CD4-positive, alpha-beta memory T cell (primary cell): ENCODE measurements at regions not wholly inside any gene's neighbourhood (a gene's known extent, or its start where the extent isn't known, plus 50 kb on each side); places are given as distances from the start of the nearest gene placed in this dataset.

ENCODE experiments used
- CTCF ChIA-PET: fragments of 350-600 bp; sonication (Branson Sonifier 250); formaldehyde crosslinking; loops from one replicate; lab custom pipeline; 2021; ENCODE audit warnings: inconsistent platforms; ENCODE audit not compliant: partially characterized antibody; lab: Charles Lee
- POLR2A ChIA-PET: fragments of 350-600 bp; sonication (Branson Sonifier 250); formaldehyde crosslinking; loops from one replicate; lab custom pipeline; 2021; ENCODE audit not compliant: partially characterized antibody; lab: Charles Lee
- DNase-seq, 5 donors: peaks; one replicate each; pipeline versions ENCODE4 v3.0.0 to v3.0.0-alpha.2; 2020 to 2022; ENCODE audit warnings: mixed read lengths in 1 of 5
- H3K27ac ChIP-seq: one replicate; pipeline ENCODE4 v1.7.0; 2013; ENCODE audit warnings: low read depth, low read length
- H3K27me3 ChIP-seq: 2 replicates; pipeline ENCODE4 v1.7.0; 2013; ENCODE audit warnings: mild to moderate bottlenecking, low read length, moderate library complexity; ENCODE audit not compliant: insufficient read depth
- H3K36me3 ChIP-seq: 2 replicates; pipeline ENCODE4 v1.7.0; 2013; ENCODE audit warnings: mild to moderate bottlenecking, low read length, moderate library complexity; ENCODE audit not compliant: insufficient read depth
- H3K4me1 ChIP-seq: 2 replicates; pipeline ENCODE4 v1.7.0; 2013; ENCODE audit warnings: mild to moderate bottlenecking, low read length, moderate library complexity; ENCODE audit not compliant: insufficient read depth
- H3K4me3 ChIP-seq, 2 donors: one replicate each; pipeline ENCODE4 v1.7.0; 2013; ENCODE audit warnings: low read length in 2 of 2, mild to moderate bottlenecking in 1 of 2
- H3K9me3 ChIP-seq, 2 donors: one replicate each; pipeline ENCODE4 v1.7.0; 2013; ENCODE audit warnings: low read length in 2 of 2, control low read depth in 1 of 2; ENCODE audit not compliant: control insufficient read depth in 1 of 2
- H3K27ac Mint-ChIP-seq, 7 donors: one replicate each; pipeline ENCODE4 v1.8.0; 2020 to 2021; ENCODE audit warnings: mixed read lengths in 7 of 7, mild to moderate bottlenecking in 6 of 7, inconsistent platforms in 3 of 7, moderate library complexity in 3 of 7
- H3K27me3 Mint-ChIP-seq, 2 donors: one replicate each; pipeline ENCODE4 v1.8.0; 2020 to 2021; ENCODE audit warnings: mixed read lengths in 2 of 2
- H3K36me3 Mint-ChIP-seq, 2 donors: one replicate each; pipeline ENCODE4 v1.8.0; 2020 to 2021; ENCODE audit warnings: mixed read lengths in 2 of 2, inconsistent platforms in 1 of 2, mild to moderate bottlenecking in 1 of 2
- H3K4me1 Mint-ChIP-seq, 4 donors: one replicate each; pipeline ENCODE4 v1.8.0; 2020 to 2021; ENCODE audit warnings: mixed read lengths in 4 of 4, mild to moderate bottlenecking in 1 of 4
- H3K4me3 Mint-ChIP-seq, 8 donors: one replicate each; pipeline ENCODE4 v1.8.0; 2020 to 2021; ENCODE audit warnings: mixed read lengths in 8 of 8, mild to moderate bottlenecking in 7 of 8, moderate library complexity in 6 of 8, inconsistent platforms in 3 of 8
- H3K9me3 Mint-ChIP-seq, 8 donors: one replicate each; pipeline ENCODE4 v1.8.0; 2020 to 2021; ENCODE audit warnings: mixed read lengths in 8 of 8, mild to moderate bottlenecking in 5 of 8, inconsistent platforms in 3 of 8, moderate library complexity in 1 of 8
- intact Hi-C: fragments of 100-400 bp; cut with micrococcal nuclease; formaldehyde crosslinking; loops from one replicate; pipeline ENCODE4 v1.15.1; 2023

DNA sequence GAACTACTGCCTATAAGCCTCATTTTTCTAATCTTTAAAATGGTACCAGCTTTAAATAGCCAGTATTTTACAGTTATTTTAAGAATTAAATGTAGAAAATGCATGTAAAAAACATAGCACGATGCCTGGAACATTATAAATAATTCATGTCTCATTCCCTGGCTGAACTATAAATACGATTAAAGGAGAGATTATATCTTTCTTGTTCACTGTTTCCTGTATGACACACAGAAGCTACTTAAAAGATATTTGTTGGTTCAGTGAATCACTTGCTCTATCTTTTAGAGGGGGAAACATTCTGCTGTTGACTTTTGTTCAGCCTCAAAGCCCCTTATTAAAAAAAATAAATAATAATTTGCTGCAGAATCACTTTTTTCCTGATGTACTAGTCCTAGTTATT is 406.9 kb downstream of the LRFN5 start:
- H3K4me1 ChIP-seq = no peaks in the 10 kb centered on the region
- H3K27ac Mint-ChIP-seq = no peak overlapping the region
- no peaks in the 10 kb centered on the region for H3K36me3 Mint-ChIP-seq
- H3K4me1 Mint-ChIP-seq = no peaks in the 10 kb centered on the region
- H3K4me3 Mint-ChIP-seq = no peak overlapping the region
- no peak overlapping the region for H3K4me3 ChIP-seq
- H3K36me3 ChIP-seq = no peaks in the 10 kb centered on the region
- ChIA-PET CTCF (no interaction called here), POLR2A (no interaction called here)
- H3K27me3 ChIP-seq = no peaks in the 10 kb centered on the region
- no peaks in the 10 kb centered on the region for H3K27me3 Mint-ChIP-seq
- no peak overlapping the region for H3K27ac ChIP-seq
- H3K9me3 ChIP-seq = no peaks in the 10 kb centered on the region
- intact Hi-C loops = no loop called here
- H3K9me3 Mint-ChIP-seq = peaks cover 3 to 11% (median 6%) of the 10 kb centered on the region in 8 donors
- no peak for DNase-seq

- Histone ChIP-seq H3K27me3 (no peaks in the 10 kb centered on the region), H3K4me1 (no peaks in the 10 kb centered on the region), H3K9me3 (no peaks in the 10 kb centered on the region), H3K27ac (no peak overlapping the region), H3K36me3 (no peaks in the 10 kb centered on the region), H3K4me3 (no peak overlapping the region)
- CTCF ChIA-PET = no interaction called here
- H3K4me3 Mint-ChIP-seq = no peak overlapping the region
- H3K9me3 Mint-ChIP-seq = peaks cover 3 to 11% (median 6%) of the 10 kb centered on the region in 8 donors
- no peaks in the 10 kb centered on the region for H3K36me3 Mint-ChIP-seq
- POLR2A ChIA-PET = no interaction called here
- H3K4me1 Mint-ChIP-seq = no peaks in the 10 kb centered on the region
- DNase-seq = no peak
- no peaks in the 10 kb centered on the region for H3K27me3 Mint-ChIP-seq
- intact Hi-C loops = no loop called here
- no peak overlapping the region for H3K27ac Mint-ChIP-seq
These were observed 406.5 kb downstream of the LRFN5 start for GRCh38 chr14:42013153-42013552.

DNA sequence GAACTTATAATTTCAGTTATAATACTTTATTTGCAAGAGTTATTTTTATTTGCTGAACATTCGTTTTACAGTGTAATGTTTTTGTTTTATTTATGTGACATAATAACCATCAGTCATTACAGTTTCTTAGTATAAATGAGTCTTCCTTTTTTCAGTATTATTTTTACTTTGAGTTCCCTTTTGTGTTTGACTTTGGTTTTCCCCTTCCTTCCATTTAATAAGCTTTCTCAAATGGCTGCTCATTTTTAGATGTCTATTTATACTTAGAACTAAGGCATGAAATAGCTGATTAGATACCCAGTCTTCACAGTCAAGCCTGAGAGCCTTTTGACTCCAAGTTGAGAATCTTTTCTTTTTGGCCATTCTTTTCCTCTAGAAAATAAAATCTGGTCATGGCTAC is 404.5 kb downstream of the LRFN5 start:
- Histone ChIP-seq H3K9me3 (no peaks in the 10 kb centered on the region), H3K4me3 (no peak overlapping the region), H3K4me1 (no peaks in the 10 kb centered on the region), H3K36me3 (no peaks in the 10 kb centered on the region), H3K27me3 (no peaks in the 10 kb centered on the region), H3K27ac (no peak overlapping the region)
- Mint-ChIP-seq H3K36me3 (no peaks in the 10 kb centered on the region), H3K9me3 (peaks cover 2 to 9% (median 5%) of the 10 kb centered on the region in 8 donors), H3K27me3 (no peaks in the 10 kb centered on the region), H3K4me1 (no peaks in the 10 kb centered on the region), H3K4me3 (no peak overlapping the region), H3K27ac (no peak overlapping the region)
- POLR2A ChIA-PET = no interaction called here
- CTCF ChIA-PET = no interaction called here
- intact Hi-C loops = no loop called here
- DNase-seq = no peak

DNA sequence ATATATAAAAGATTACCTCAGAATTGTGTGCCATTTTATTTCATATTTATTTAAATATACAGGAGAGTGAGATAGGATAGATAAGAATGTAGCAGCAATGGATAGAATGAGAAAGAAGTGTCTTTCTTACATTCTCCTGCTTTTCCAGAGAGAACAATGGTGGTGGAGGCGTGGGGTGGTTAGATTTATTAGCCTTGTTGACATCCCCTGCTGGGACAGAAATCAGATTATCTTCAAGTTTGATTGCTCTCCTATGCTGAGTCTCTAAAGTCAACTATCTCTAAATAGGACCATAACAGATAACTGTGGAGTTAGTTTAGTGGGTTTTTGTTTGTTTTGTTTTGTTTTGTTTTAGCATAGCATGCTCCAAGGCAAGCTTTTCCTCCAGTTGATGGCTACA is 397.6 kb downstream of the LRFN5 start:
- no peak overlapping the region for H3K27ac ChIP-seq
- intact Hi-C loops = no loop called here
- H3K9me3 ChIP-seq = no peaks in the 10 kb centered on the region
- H3K36me3 ChIP-seq = no peaks in the 10 kb centered on the region
- H3K4me1 ChIP-seq = no peaks in the 10 kb centered on the region
- POLR2A ChIA-PET = no interaction called here
- CTCF ChIA-PET = no interaction called here
- Mint-ChIP-seq H3K4me1 (no peaks in the 10 kb centered on the region), H3K9me3 (peaks cover 0 to 5% (median under 1%) of the 10 kb centered on the region in 8 donors), H3K27ac (no peak overlapping the region), H3K36me3 (no peaks in the 10 kb centered on the region), H3K4me3 (no peak overlapping the region), H3K27me3 (no peaks in the 10 kb centered on the region)
- H3K27me3 ChIP-seq = no peaks in the 10 kb centered on the region
- no peak for DNase-seq
- no peak overlapping the region for H3K4me3 ChIP-seq

DNA sequence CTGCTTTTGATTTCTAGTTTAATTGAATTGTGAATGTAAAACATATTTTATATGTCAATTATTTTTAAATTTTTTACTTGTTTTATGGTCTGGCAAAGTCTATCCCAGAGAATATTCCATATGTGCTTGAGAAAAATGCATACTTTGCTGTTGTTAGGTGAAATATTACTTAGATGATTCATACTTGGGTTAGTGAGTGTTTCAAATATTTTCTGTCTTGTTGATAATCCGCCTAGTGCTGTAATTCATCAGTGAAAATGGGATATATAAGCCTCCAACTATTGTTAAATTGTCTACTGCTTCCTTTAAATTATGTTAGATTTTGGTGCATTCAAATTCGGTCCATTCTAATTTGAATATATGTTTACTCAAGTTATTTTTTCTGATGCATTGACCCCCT is 395.5 kb downstream of the LRFN5 start:
- Mint-ChIP-seq H3K36me3 (no peaks in the 10 kb centered on the region), H3K27me3 (no peaks in the 10 kb centered on the region), H3K9me3 (peaks cover 0 to 5% (median 1%) of the 10 kb centered on the region in 8 donors), H3K27ac (no peak overlapping the region), H3K4me1 (no peaks in the 10 kb centered on the region), H3K4me3 (no peak overlapping the region)
- Histone ChIP-seq H3K4me1 (no peaks in the 10 kb centered on the region), H3K9me3 (no peaks in the 10 kb centered on the region), H3K36me3 (no peaks in the 10 kb centered on the region), H3K4me3 (no peak overlapping the region), H3K27me3 (no peaks in the 10 kb centered on the region), H3K27ac (no peak overlapping the region)
- intact Hi-C loops = no loop called here
- DNase-seq = no peak
- ChIA-PET CTCF (no interaction called here), POLR2A (no interaction called here)

- Mint-ChIP-seq H3K27me3 (no peaks in the 10 kb centered on the region), H3K4me3 (no peak overlapping the region), H3K27ac (no peak overlapping the region), H3K4me1 (no peaks in the 10 kb centered on the region), H3K9me3 (peaks cover 0 to 5% (median under 1%) of the 10 kb centered on the region in 8 donors), H3K36me3 (no peaks in the 10 kb centered on the region)
- H3K4me3 ChIP-seq = no peak overlapping the region
- no peak overlapping the region for H3K27ac ChIP-seq
- ChIA-PET CTCF (no interaction called here), POLR2A (no interaction called here)
- no peaks in the 10 kb centered on the region for H3K4me1 ChIP-seq
- no peaks in the 10 kb centered on the region for H3K27me3 ChIP-seq
- no peaks in the 10 kb centered on the region for H3K36me3 ChIP-seq
- H3K9me3 ChIP-seq = no peaks in the 10 kb centered on the region
- DNase-seq = no peak
- intact Hi-C loops = no loop called here
These were observed 394.8 kb downstream of the LRFN5 start for GRCh38 chr14:42001431-42001830.

- no peaks in the 10 kb centered on the region for H3K27me3 ChIP-seq
- no peaks in the 10 kb centered on the region for H3K4me1 Mint-ChIP-seq
- intact Hi-C loops = no loop called here
- H3K4me1 ChIP-seq = no peaks in the 10 kb centered on the region
- peaks cover 0 to 5% (median under 1%) of the 10 kb centered on the region in 8 donors for H3K9me3 Mint-ChIP-seq
- H3K27ac Mint-ChIP-seq = no peak overlapping the region
- H3K36me3 Mint-ChIP-seq = no peaks in the 10 kb centered on the region
- ChIA-PET CTCF (no interaction called here), POLR2A (no interaction called here)
- H3K4me3 Mint-ChIP-seq = no peak overlapping the region
- DNase-seq = no peak
- H3K4me3 ChIP-seq = no peak overlapping the region
- no peaks in the 10 kb centered on the region for H3K27me3 Mint-ChIP-seq
- H3K27ac ChIP-seq = no peak overlapping the region
- no peaks in the 10 kb centered on the region for H3K36me3 ChIP-seq
- no peaks in the 10 kb centered on the region for H3K9me3 ChIP-seq
These were observed 393.8 kb downstream of the LRFN5 start for GRCh38 chr14:42000450-42000849.

DNA sequence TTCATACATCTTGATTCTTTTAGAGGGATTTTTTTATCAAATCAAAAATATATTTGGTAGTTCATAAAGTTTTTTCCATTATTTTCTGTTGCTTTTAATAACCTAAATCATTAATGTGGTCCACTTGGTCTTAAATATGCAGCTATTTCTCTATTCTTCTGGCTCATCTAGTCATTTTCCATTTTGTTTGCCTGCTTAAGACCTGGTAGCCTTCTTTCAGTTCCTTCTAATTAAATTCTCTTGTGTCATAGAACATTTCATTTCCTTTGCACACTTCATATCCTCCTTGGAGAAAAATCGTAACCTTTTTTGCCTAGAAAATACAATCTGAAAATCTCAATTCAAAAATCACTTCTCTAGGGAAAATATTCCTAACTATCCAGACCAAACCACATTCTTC is 387.0 kb downstream of the LRFN5 start:
- H3K27ac ChIP-seq = no peak overlapping the region
- H3K9me3 ChIP-seq = no peaks in the 10 kb centered on the region
- no peaks in the 10 kb centered on the region for H3K4me1 ChIP-seq
- Mint-ChIP-seq H3K4me3 (no peak overlapping the region), H3K4me1 (no peaks in the 10 kb centered on the region), H3K9me3 (peaks cover 0 to 3% (median under 1%) of the 10 kb centered on the region in 8 donors), H3K27ac (no peak overlapping the region), H3K36me3 (no peaks in the 10 kb centered on the region), H3K27me3 (no peaks in the 10 kb centered on the region)
- ChIA-PET CTCF (no interaction called here), POLR2A (no interaction called here)
- no peak for DNase-seq
- no peaks in the 10 kb centered on the region for H3K36me3 ChIP-seq
- intact Hi-C loops = no loop called here
- H3K27me3 ChIP-seq = no peaks in the 10 kb centered on the region
- H3K4me3 ChIP-seq = no peak overlapping the region
